T-helper 1 cell treated with Interleukin-12 subunit alpha and Interleukin-12 subunit beta and Interleukin-4 antibody, amounts not matched to agents 30 μg/mL and 1 μg/mL, for 36 hours (primary cell): ENCODE measurements at regions not wholly inside any gene's neighbourhood (a gene's known extent, or its start where the extent isn't known, plus 50 kb on each side); places are given as distances from the start of the nearest gene placed in this dataset.
"Not testable (repeated sequence)": the region's sequence is repeated elsewhere in the genome, so short reads cannot be mapped to it uniquely, and the experiment has no call there.

Experiments used
- H3K27ac Mint-ChIP-seq: one replicate; pipeline ENCODE4 v1.8.0; 2021; ENCODE audit warnings: mild to moderate bottlenecking, mixed read lengths
- H3K27me3 Mint-ChIP-seq: one replicate; pipeline ENCODE4 v1.8.0; 2021; ENCODE audit warnings: low read depth, mixed read lengths
- H3K36me3 Mint-ChIP-seq: one replicate; pipeline ENCODE4 v1.8.0; 2021; ENCODE audit warnings: low read depth, mixed read lengths
- H3K4me1 Mint-ChIP-seq: one replicate; pipeline ENCODE4 v1.8.0; 2021; ENCODE audit warnings: low read depth, mixed read lengths
- H3K4me3 Mint-ChIP-seq: one replicate; pipeline ENCODE4 v1.8.0; 2021; ENCODE audit warnings: mild to moderate bottlenecking, moderate library complexity, mixed read lengths
- H3K9me3 Mint-ChIP-seq: one replicate; pipeline ENCODE4 v1.8.0; 2021; ENCODE audit warnings: mixed read lengths

DNA sequence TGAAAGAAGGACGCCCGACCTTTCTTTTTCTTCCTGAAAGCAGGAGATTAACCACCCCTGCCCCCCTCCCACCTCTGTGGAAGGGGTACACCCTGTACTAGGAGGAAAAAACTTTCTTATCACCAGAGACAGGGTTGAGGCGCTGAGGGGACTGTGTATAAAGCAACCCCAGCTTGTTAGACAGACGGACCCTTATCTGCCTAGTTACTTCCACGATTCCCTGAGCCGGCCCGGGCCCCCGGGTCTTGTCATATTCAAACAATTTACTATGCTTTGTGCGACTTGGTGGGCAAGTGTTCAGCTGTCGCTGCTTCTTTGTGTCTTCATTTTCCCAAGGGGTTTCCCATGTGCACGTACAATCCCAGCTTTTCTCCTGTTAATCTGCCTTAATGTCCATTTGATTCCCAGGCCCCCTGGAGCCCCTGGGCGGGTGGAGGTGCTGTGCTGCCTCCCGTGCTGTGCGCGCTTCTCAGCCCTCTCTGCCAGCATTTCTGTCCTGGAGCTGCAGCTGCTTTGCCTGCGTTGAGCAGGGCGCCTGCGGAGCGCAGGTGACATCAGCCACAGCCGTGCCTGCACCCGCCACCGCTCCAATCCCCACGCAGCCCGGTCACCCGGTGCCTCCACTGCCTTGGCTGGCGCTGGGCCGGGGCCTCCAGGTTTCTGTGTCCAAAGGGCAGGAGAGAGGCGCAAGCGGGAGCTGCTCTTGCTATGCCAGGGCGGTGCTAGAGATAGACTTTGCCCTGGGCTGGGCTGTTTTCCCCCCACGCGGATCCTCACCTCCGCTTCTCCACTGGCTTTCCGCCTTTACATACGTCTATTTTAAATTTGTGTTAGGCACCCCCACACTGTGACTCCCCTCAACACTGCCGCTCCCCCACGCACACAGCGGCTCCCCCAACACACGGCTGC is 96.2 kb downstream of the TTLL2 start:
- Mint-ChIP-seq H3K9me3 (no peaks in the 10 kb centered on the region), H3K27me3 (peaks cover 3% of the 10 kb centered on the region), H3K27ac (no peak overlapping the region), H3K4me1 (no peaks in the 10 kb centered on the region), H3K4me3 (no peak overlapping the region), H3K36me3 (no peaks in the 10 kb centered on the region)

GRCh38 chr6:167421944-167422343 is 97.1 kb downstream of the TTLL2 start:
- not testable (repeated sequence) for H3K4me3 Mint-ChIP-seq, H3K27me3 Mint-ChIP-seq, H3K27ac Mint-ChIP-seq, H3K9me3 Mint-ChIP-seq, H3K4me1 Mint-ChIP-seq, H3K36me3 Mint-ChIP-seq

DNA sequence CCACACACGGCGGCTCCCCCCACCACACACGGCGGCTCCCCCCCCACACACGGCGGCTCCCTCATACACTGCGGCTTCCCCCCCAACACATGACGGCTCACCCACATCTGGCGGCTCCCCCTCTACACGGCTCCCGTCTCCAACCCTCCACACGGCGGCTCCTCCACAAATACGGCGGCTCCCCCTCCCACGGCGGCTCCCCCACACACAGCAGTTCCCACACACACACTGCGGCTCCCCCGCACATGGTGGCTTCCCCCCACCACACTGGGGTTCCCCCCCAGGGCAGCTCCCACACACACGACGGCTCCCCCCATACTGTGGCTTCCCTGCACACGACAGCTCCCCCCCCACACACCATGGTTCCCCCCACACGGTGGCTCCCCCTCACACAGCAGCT is 98.0 kb downstream of the TTLL2 start:
- Mint-ChIP-seq H3K4me1 (no peaks in the 10 kb centered on the region), H3K27ac (no peak overlapping the region), H3K36me3 (no peaks in the 10 kb centered on the region)

DNA sequence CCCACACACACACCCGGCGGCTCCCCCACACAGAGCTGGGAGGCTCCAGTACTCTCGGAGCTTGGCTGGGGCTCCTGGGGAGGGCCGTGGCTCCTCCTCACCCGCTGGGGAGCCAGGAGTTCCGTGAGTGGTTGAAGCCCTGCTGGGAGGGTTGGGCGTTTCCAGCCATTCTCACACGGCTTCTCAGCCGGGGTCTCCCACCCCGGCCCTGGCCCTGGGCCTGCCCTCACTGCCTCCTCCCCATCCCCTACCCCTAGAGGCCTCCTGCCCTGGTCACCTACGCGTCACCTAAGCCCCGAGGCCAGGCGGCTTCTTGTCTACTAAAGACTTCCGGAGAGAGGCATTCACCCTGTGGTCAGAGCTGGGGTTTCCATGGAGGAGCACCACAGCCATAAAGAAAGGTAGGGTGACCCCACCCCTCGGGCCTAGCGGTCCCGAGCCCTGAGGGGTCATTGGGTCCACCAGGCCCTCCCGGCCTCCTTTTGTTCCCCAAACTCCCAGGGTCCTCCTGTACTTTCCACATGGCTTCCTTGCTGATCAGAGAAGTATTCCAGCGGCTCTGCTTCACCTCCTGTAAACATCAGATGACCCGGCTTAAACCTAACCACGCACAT is 99.3 kb downstream of the TTLL2 start:
- Mint-ChIP-seq H3K4me1 (no peaks in the 10 kb centered on the region), H3K36me3 (no peaks in the 10 kb centered on the region), H3K27ac (no peak overlapping the region), H3K9me3 (no peaks in the 10 kb centered on the region), H3K4me3 (no peak overlapping the region), H3K27me3 (no peaks in the 10 kb centered on the region)

More for the DNA sequence above, 98.0 kb downstream of the TTLL2 start:
- H3K9me3 Mint-ChIP-seq, result no peaks in the 10 kb centered on the region
- peaks cover 3% of the 10 kb centered on the region for H3K27me3 Mint-ChIP-seq
- H3K4me3 Mint-ChIP-seq, result no peak overlapping the region

DNA sequence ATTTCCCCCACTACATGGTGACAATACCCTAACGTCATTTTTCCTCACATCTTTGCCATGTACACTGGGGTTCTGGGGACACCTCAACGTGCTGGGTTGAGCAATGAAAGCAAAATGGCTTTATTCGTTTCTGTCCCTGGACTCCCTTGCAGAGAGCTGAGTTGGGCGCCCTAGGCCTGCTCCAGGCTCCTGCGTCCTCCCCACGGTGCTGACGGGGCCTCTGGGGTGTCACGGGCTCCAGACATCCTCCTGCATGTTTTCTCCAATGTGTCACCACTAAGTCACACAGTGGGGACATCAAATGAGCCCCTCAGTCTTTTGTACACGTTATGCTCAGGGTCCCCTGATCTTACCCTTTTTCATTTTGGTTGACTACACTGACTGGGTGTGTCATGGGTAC is 99.8 kb downstream of the TTLL2 start:
- Mint-ChIP-seq H3K27ac (no peak overlapping the region), H3K4me3 (no peak overlapping the region), H3K27me3 (no peaks in the 10 kb centered on the region), H3K36me3 (no peaks in the 10 kb centered on the region), H3K9me3 (no peaks in the 10 kb centered on the region), H3K4me1 (no peaks in the 10 kb centered on the region)

- no peaks in the 10 kb centered on the region for H3K36me3 Mint-ChIP-seq
- no peaks in the 10 kb centered on the region for H3K27me3 Mint-ChIP-seq
- no peak overlapping the region for H3K4me3 Mint-ChIP-seq
- no peak overlapping the region for H3K27ac Mint-ChIP-seq
- no peaks in the 10 kb centered on the region for H3K9me3 Mint-ChIP-seq
- no peaks in the 10 kb centered on the region for H3K4me1 Mint-ChIP-seq
Observed at GRCh38 chr6:167426084-167426483, 101.2 kb downstream of the TTLL2 start.

DNA sequence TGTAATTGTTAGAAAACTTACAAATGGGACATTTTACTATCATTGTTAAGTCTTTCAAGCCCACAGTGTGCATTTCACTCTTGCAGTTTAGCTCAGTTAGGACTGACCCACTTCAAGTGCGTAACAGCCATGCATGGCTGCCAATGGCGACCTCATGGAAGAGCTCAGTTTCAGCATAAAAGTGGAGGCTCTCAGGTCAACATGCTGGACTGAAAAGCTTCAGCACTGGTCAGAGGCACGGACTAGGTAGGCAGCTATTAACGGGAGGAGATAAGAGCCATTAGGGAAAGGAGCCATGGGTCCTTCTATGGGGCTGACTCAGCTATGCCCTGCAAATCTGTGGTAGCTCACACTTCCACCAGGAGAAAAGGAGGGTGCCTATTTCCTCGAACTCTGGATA is 101.8 kb downstream of the TTLL2 start:
- no peaks in the 10 kb centered on the region for H3K4me1 Mint-ChIP-seq
- no peak overlapping the region for H3K27ac Mint-ChIP-seq
- no peaks in the 10 kb centered on the region for H3K9me3 Mint-ChIP-seq
- no peaks in the 10 kb centered on the region for H3K36me3 Mint-ChIP-seq
- H3K4me3 Mint-ChIP-seq, result no peak overlapping the region
- H3K27me3 Mint-ChIP-seq, result no peaks in the 10 kb centered on the region

DNA sequence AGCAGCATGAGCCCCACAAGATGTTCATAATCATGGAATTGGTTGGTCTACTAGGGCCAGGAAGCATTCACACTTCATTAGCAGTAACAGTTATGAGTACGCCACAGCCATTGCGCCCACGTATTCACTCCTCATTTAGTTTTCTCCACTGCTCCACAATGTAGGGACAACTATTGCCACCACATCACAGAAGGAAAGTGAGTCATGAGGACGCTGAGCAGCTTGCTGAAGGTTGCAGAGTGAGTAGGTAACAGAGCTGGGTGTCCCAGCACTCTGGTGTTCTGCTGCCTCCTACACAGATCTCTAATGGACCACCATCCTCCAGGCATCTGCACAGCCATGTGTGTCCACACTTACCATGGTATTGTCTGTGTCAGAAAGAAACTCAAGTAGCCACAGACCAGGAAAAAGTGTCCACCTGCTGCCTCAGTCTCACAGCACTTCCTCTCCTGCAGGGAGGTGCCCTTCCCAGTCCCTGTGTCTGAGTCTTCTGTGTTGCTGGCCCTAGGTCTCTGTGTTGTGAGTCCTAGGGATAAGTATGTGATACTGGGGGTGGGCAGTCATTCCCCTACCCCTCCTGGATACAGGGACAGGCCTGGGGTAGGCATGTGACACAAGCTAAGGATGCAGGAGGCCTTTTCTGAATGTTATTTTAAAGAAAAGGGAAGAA is 103.9 kb downstream of the TTLL2 start:
- Mint-ChIP-seq H3K4me1 (no peaks in the 10 kb centered on the region), H3K9me3 (no peaks in the 10 kb centered on the region), H3K27me3 (no peaks in the 10 kb centered on the region), H3K27ac (no peak overlapping the region), H3K4me3 (no peak overlapping the region), H3K36me3 (no peaks in the 10 kb centered on the region)

DNA sequence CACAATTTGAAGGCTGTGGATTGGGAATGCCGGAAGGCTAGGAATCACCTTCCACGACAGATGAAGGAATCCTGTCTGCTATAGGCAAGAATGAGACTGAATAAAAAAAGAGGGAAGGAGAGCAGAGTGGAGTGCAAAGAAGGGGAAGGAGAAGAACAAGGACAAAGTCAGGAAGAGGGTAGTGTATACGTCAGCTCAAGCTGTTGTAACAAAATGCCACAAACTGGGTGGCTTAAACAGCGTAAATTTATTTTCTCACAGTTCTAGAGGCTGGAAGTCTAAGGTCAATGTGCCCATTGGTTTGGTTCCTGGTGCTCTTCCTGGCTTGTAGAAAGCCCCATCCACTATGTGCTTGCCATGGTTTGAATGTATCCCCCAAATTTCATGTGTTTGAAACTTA is 104.5 kb downstream of the TTLL2 start:
- no peaks in the 10 kb centered on the region for H3K36me3 Mint-ChIP-seq
- no peaks in the 10 kb centered on the region for H3K9me3 Mint-ChIP-seq
- no peaks in the 10 kb centered on the region for H3K27me3 Mint-ChIP-seq
- H3K4me1 Mint-ChIP-seq, result no peaks in the 10 kb centered on the region
- no peak overlapping the region for H3K27ac Mint-ChIP-seq
- H3K4me3 Mint-ChIP-seq, result no peak overlapping the region

DNA sequence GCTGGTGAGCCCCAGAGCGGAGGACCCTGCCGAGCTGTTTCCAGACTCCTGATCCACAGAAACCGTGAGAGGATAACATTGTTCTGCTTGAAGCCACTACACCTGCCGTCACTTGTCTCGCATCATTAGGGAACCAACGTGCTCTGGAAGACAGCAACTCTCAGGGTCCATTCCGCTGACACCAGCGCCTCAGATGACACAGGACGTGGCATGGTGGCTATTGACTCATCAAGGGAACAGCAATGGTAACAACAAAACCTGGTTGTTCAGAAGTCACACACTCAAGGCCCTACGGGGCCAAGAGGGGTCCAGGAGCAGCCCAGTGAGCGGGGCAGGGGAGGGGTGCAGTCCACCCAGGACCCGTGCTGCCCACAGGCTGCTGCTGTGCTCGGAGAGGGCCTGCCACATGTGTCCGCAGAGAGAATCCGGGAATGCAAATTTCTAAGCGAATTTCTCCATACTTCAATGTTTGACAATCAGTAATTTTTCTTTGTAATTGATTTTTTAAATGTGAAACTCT is 110.4 kb downstream of the TTLL2 start:
- H3K9me3 Mint-ChIP-seq, result no peaks in the 10 kb centered on the region
- peaks cover 3% of the 10 kb centered on the region for H3K27me3 Mint-ChIP-seq

DNA sequence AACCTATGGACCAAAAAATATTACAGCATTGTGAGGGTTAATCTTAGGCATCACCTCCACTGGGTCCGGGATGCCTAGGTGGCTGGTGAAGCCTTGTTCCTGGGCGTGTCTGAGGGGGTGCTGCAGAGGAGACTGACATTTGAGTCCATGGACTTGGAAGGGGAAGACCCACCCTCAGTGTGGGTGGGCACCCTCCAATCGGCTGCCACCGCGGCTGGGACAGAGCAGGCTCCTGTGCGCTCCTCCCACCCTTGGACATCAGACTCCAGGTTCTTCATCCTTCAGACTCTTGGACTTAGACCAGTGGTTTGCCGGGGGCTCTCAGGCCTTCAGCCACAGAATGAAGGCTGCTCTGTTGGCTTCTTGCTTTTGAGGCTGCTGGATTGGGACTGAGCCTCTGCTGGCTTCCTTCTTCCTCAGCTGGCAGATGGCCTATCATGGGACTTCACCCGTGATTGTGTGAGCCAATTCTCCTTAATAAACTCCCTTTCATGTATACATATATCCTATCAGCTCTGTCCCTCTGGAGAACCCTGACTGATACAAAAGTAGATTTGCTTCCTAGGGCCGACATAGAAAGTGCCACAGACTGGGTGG is 113.1 kb downstream of the TTLL2 start:
- no peak overlapping the region for H3K4me3 Mint-ChIP-seq
- peaks cover 9% of the 10 kb centered on the region for H3K27me3 Mint-ChIP-seq
- no peaks in the 10 kb centered on the region for H3K9me3 Mint-ChIP-seq
- H3K27ac Mint-ChIP-seq, result no peak overlapping the region
- no peaks in the 10 kb centered on the region for H3K36me3 Mint-ChIP-seq
- H3K4me1 Mint-ChIP-seq, result no peaks in the 10 kb centered on the region

More for the DNA sequence above, 110.4 kb downstream of the TTLL2 start:
- no peak overlapping the region for H3K4me3 Mint-ChIP-seq
- H3K36me3 Mint-ChIP-seq, result no peaks in the 10 kb centered on the region
- no peak overlapping the region for H3K27ac Mint-ChIP-seq
- no peaks in the 10 kb centered on the region for H3K4me1 Mint-ChIP-seq

DNA sequence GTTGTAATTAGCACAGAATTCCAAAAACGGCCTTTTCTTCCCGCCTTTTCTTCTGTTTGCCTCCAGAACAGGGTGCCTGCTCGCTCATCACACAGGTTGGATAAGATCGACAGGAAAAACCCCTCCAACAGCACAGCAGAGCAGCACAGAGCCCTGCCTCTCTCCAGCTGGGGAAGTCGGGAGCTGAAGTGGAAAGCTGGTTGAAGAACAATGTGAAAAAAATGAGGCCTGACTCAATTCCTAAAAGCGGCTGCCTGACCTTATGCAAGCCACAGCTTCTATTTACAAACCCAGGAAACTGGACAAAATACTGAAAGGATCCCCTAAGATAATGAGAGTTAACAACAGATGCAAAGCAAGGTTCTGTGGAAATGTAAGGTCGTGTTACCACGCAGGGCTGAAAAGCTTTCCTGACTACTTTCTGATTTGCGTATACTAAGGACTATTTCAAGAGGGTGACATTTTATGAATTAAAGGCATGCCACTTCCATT is 116.9 kb downstream of the TTLL2 start:
- Mint-ChIP-seq H3K4me1 (no peaks in the 10 kb centered on the region), H3K36me3 (no peaks in the 10 kb centered on the region), H3K4me3 (no peak overlapping the region), H3K27me3 (peaks cover 9% of the 10 kb centered on the region), H3K9me3 (no peaks in the 10 kb centered on the region), H3K27ac (no peak overlapping the region)

- Mint-ChIP-seq H3K36me3 (no peaks in the 10 kb centered on the region), H3K4me3 (no peak overlapping the region), H3K27me3 (peaks cover 9% of the 10 kb centered on the region), H3K27ac (no peak overlapping the region), H3K4me1 (no peaks in the 10 kb centered on the region), H3K9me3 (no peaks in the 10 kb centered on the region)
Observed at GRCh38 chr6:167442245-167442644, 117.4 kb downstream of the TTLL2 start.
